Tibial nerve (tissue), 4 donors: ENCODE measurements at regions not wholly inside any gene's neighbourhood (a gene's known extent, or its start where the extent isn't known, plus 50 kb on each side); places are given as distances from the start of the nearest gene placed in this dataset.

Experiments used
- DNase-seq, 2 donors: peaks; one replicate each; pipeline ENCODE4 v3.0.0-alpha.2; 2019; ENCODE audit warnings: low spot score in 2 of 2
- H3K27ac ChIP-seq, 4 donors: fragments of 200-600 bp; sonication (generic) in 3 of 4; one replicate each; pipeline ENCODE4 v1.5.1; 2017 to 2019; ENCODE audit warnings: mild to moderate bottlenecking in 1 of 4
- H3K27me3 ChIP-seq, 2 donors: fragments of 200-600 bp; sonication (generic) in 1 of 2; one replicate each; pipeline versions ENCODE4 v1.5.1 to v1.6.0; 2017 to 2019
- H3K36me3 ChIP-seq, 3 donors: fragments of 200-600 bp; sonication (generic); one replicate each; pipeline ENCODE4 v1.5.1; 2018 to 2019
- H3K4me1 ChIP-seq, 4 donors: fragments of 200-600 bp; sonication (generic) in 3 of 4; one replicate each; pipeline ENCODE4 v1.5.1; 2017 to 2019
- H3K4me3 ChIP-seq, 4 donors: fragments of 200-600 bp; sonication (generic) in 3 of 4; one replicate each; pipeline ENCODE4 v1.5.1; 2017 to 2019; ENCODE audit warnings: mild to moderate bottlenecking in 1 of 4, moderate library complexity in 1 of 4
- H3K9me3 ChIP-seq, 4 donors: fragments of 200-600 bp; sonication (generic) in 3 of 4; one replicate each; pipeline ENCODE4 v1.5.1; 2017 to 2019
- CTCF ChIP-seq, 5 experiments: fragments of 200-600 bp in 3 of 5; fragments of 450-650 bp in 2 of 5; sonication (generic) in 3 of 5; IDR thresholded peaks; one replicate each; pipeline ENCODE4 v1.5.1; 2016 to 2019; ENCODE audit warnings: antibody characterized with exemption in 5 of 5, mild to moderate bottlenecking in 3 of 5, moderate library complexity in 2 of 5
- EP300 ChIP-seq, 2 donors: sonication (generic); formaldehyde crosslinking; IDR thresholded peaks; one replicate each; pipeline ENCODE4 v1.6.1; 2017; ENCODE audit warnings: antibody characterized with exemption in 2 of 2, mild to moderate bottlenecking in 1 of 2
- POLR2A ChIP-seq, 2 donors: fragments of 450-650 bp; IDR thresholded peaks; one replicate each; pipeline ENCODE4 v1.6.1; 2017; ENCODE audit warnings: antibody characterized with exemption in 2 of 2, mild to moderate bottlenecking in 2 of 2, moderate library complexity in 2 of 2
- WGBS, 2 donors: methylation state at CpG; one replicate each; pipeline ENCODE4 v1.1.5; 2018; 5-methylcytosine and 5-hydroxymethylcytosine counted together

GRCh38 chr11:112864672-112865071 is 96.5 kb upstream of the NCAM1 start:
- H3K9me3 ChIP-seq: peaks cover 0 to 23% (median 0%) of the 10 kb centered on the region in 4 donors
- no peaks in the 10 kb centered on the region for H3K4me1 ChIP-seq
- no peak overlapping the region for H3K4me3 ChIP-seq
- WGBS, 2 donors: 85 to 98% methylated on average over 9 of the region's 9 CpGs
- H3K27ac ChIP-seq: no peak overlapping the region
- no peak for DNase-seq
- no peaks in the 10 kb centered on the region for H3K27me3 ChIP-seq
- no peaks in the 10 kb centered on the region for H3K36me3 ChIP-seq
- TF ChIP-seq EP300 (IDR thresholded peaks at IDR 0.05) (no peak), CTCF (IDR thresholded peaks at IDR 0.05) (no peak)

- no peak for DNase-seq
- H3K9me3 ChIP-seq: no peaks in the 10 kb centered on the region
- no peak overlapping the region for H3K4me3 ChIP-seq
- 56 to 71% methylated on average over 7 of the region's 7 CpGs for WGBS, 2 donors
- H3K27ac ChIP-seq: no peak overlapping the region
- H3K4me1 ChIP-seq: no peaks in the 10 kb centered on the region
- H3K36me3 ChIP-seq: no peaks in the 10 kb centered on the region
- peaks cover 0 to 5% of the 10 kb centered on the region in 2 donors for H3K27me3 ChIP-seq
- TF ChIP-seq EP300 (IDR thresholded peaks at IDR 0.05) (no peak), CTCF (IDR thresholded peaks at IDR 0.05) (no peak), POLR2A (IDR thresholded peaks at IDR 0.05) (no peak)
These were observed 89.2 kb upstream of the NCAM1 start for GRCh38 chr11:112871909-112872500.

DNA sequence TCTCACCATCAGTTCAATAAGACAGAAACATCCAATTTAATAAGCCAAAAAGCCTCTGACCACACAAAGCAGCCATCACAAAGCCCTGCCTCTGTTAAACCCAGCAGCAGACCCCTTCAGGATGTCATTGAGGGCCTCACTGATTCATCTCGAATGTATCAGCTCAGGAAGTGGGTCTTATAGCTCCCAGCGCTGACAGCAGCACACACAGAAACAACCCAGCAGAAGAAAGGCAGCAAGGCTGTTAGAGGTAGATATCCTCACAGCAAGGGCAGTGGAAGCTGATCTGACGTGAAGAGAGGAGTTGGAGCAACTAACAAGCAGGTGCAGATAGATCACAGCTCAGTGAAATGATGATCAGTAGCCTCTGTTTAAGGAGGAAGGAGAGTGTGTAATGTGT is 86.2 kb upstream of the NCAM1 start:
- no peaks in the 10 kb centered on the region for H3K36me3 ChIP-seq
- peaks cover 0 to 5% of the 10 kb centered on the region in 2 donors for H3K27me3 ChIP-seq
- no peak overlapping the region for H3K4me3 ChIP-seq
- no peaks in the 10 kb centered on the region for H3K9me3 ChIP-seq
- no peaks in the 10 kb centered on the region for H3K4me1 ChIP-seq
- no peak overlapping the region for H3K27ac ChIP-seq
- 58 to 59% methylated on average over 3 of the region's 3 CpGs for WGBS, 2 donors
- DNase-seq: no peak
- TF ChIP-seq POLR2A (IDR thresholded peaks at IDR 0.05) (no peak), EP300 (IDR thresholded peaks at IDR 0.05) (no peak), CTCF (IDR thresholded peaks at IDR 0.05) (no peak)

DNA sequence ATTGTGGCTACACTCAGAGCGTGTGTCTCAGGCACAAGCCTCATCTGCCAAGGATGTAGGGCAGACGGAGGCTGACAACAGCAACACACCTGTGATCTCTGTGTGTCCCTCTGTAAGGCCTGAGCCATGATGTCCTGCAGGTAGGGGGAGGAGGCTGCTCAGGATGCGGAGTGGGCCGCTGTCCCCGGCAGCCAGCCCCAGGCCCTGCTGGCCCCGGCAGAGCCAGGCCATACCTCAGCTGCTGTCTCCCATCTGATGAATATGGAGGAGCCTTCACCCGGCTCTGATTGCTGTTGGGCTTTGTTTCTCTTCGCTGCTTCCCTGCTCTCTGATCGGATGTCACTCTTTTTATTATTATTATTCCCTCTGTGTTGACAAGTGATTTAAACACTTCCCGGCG is 83.6 kb upstream of the NCAM1 start:
- WGBS, 2 donors: 53 to 62% methylated on average over 11 of the region's 11 CpGs
- no peaks in the 10 kb centered on the region for H3K36me3 ChIP-seq

More for the DNA sequence above, 83.6 kb upstream of the NCAM1 start:
- Histone ChIP-seq H3K27me3 (no peaks in the 10 kb centered on the region), H3K27ac (no peak overlapping the region), H3K9me3 (no peaks in the 10 kb centered on the region), H3K4me1 (peaks cover 0 to 8% (median 0%) of the 10 kb centered on the region in 4 donors), H3K4me3 (no peak overlapping the region)
- TF ChIP-seq POLR2A (IDR thresholded peaks at IDR 0.05): no peak
- no peak for TF ChIP-seq CTCF (IDR thresholded peaks at IDR 0.05)
- no peak for TF ChIP-seq EP300 (IDR thresholded peaks at IDR 0.05)
- no peak for DNase-seq
